MM.1S (cell line): ENCODE measurements at regions not wholly inside any gene's neighbourhood (a gene's known extent, or its start where the extent isn't known, plus 50 kb on each side); places are given as distances from the start of the nearest gene placed in this dataset.

Source experiments
- EZH2 ChIP-seq: fragments of 300-600 bp; sonication (generic); optimal IDR thresholded peaks from 2 replicates; pipeline ENCODE3; 2017; ENCODE audit warnings: low read depth, mild to moderate bottlenecking, antibody characterized with exemption, low read length, mixed read lengths
- TF ChIP-seq, protein P1 (sequence below): fragments of 300-600 bp; sonication (generic); IDR thresholded peaks from 2 replicates; pipeline ENCODE4 v1.5.1; 2016; ENCODE audit warnings: antibody characterized with exemption, low read length, mixed read lengths

DNA sequence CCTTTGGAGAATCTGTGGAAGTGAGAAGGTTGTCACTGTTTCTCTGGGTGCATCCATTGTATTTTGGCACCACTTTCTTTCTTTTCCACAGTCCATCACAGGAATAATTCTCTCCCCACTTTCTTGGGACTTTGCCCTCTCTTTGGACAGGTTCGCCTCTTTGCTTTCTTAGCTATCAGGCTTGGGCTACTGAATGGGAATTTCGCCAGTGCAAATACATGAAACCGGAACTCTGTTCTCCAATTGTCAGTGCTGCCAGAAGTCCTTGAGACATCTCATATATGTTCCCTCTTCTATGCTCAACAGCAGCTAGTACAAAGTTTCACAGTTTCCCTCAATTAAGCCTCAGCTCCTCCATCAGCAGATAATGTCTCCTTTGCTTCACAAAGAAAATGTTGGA is 76.2 kb downstream of the NABP1 start:
- TF ChIP-seq, protein P1, sequence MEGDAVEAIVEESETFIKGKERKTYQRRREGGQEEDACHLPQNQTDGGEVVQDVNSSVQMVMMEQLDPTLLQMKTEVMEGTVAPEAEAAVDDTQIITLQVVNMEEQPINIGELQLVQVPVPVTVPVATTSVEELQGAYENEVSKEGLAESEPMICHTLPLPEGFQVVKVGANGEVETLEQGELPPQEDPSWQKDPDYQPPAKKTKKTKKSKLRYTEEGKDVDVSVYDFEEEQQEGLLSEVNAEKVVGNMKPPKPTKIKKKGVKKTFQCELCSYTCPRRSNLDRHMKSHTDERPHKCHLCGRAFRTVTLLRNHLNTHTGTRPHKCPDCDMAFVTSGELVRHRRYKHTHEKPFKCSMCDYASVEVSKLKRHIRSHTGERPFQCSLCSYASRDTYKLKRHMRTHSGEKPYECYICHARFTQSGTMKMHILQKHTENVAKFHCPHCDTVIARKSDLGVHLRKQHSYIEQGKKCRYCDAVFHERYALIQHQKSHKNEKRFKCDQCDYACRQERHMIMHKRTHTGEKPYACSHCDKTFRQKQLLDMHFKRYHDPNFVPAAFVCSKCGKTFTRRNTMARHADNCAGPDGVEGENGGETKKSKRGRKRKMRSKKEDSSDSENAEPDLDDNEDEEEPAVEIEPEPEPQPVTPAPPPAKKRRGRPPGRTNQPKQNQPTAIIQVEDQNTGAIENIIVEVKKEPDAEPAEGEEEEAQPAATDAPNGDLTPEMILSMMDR: no peak
- no peak for TF ChIP-seq EZH2
